Left ventricle myocardium inferior (tissue), 1 donor: ENCODE measurements at regions not wholly inside any gene's neighbourhood (a gene's known extent, or its start where the extent isn't known, plus 50 kb on each side); places are given as distances from the start of the nearest gene placed in this dataset.
"Not testable (repeated sequence)": the region's sequence is repeated elsewhere in the genome, so short reads cannot be mapped to it uniquely, and the experiment has no call there.

ENCODE experiments used
- DNase-seq: peaks from one replicate; pipeline ENCODE4 v3.0.0-alpha.2; 2020
- H3K27ac ChIP-seq: fragments of 200-600 bp; replicated peaks from 2 replicates; pipeline ENCODE4 v1.8.0; 2021
- H3K27me3 ChIP-seq: fragments of 200-600 bp; 2 replicates; pipeline ENCODE4 v1.8.0; 2021; ENCODE audit warnings: low read depth
- H3K36me3 ChIP-seq: fragments of 200-600 bp; 2 replicates; pipeline ENCODE4 v1.8.0; 2021
- H3K4me1 ChIP-seq: fragments of 200-600 bp; 2 replicates; pipeline ENCODE4 v1.8.0; 2021
- H3K4me3 ChIP-seq: fragments of 200-600 bp; 2 replicates; pipeline ENCODE4 v1.8.0; 2021; ENCODE audit warnings: mild to moderate bottlenecking, moderate library complexity
- H3K9me3 ChIP-seq: fragments of 200-600 bp; replicated peaks from 2 replicates; pipeline ENCODE4 v1.8.0; 2021
- CTCF ChIP-seq: fragments of 200-600 bp; IDR thresholded peaks from 2 replicates; pipeline ENCODE4 v1.8.0; 2021; ENCODE audit warnings: antibody characterized with exemption, mild to moderate bottlenecking, borderline replicate concordance
- intact Hi-C: fragments of 100-400 bp; cut with micrococcal nuclease; formaldehyde crosslinking; loops from one replicate; pipeline ENCODE4 v1.11.0; 2022
- donor health status: DM: no; HTN: yes; CAD: no; lungs with severe emphysema.

GRCh38 chr5:4028384-4028783 lies 432.8 kb downstream of the IRX1 start:
- H3K9me3 ChIP-seq, result peaks cover 11% of the 10 kb centered on the region
- intact Hi-C loops, result no loop called here
- H3K27me3 ChIP-seq, result no peaks in the 10 kb centered on the region
- no peak overlapping the region for H3K4me3 ChIP-seq
- TF ChIP-seq CTCF, result no peak
- H3K27ac ChIP-seq, result peak overlapping the region; percentile 56
- DNase-seq, result no peak
- H3K36me3 ChIP-seq, result no peaks in the 10 kb centered on the region
- H3K4me1 ChIP-seq, result peaks cover 11% of the 10 kb centered on the region

GRCh38 chr5:4033546-4033945 lies 437.9 kb downstream of the IRX1 start:
- DNase-seq, H3K4me3 ChIP-seq, H3K4me1 ChIP-seq, intact Hi-C loops, H3K36me3 ChIP-seq, H3K27me3 ChIP-seq, H3K27ac ChIP-seq: not testable (repeated sequence)
- H3K9me3 ChIP-seq, result peaks cover 19% of the 10 kb centered on the region

GRCh38 chr5:4036861-4037260 lies 441.2 kb downstream of the IRX1 start:
- H3K4me1 ChIP-seq, result peaks cover 5% of the 10 kb centered on the region
- H3K36me3 ChIP-seq, result no peaks in the 10 kb centered on the region
- peak overlapping the region; percentile 17 for H3K27ac ChIP-seq
- DNase-seq, result no peak
- intact Hi-C loops, result no loop called here
- TF ChIP-seq CTCF, result no peak
- H3K9me3 ChIP-seq, result peaks cover 9% of the 10 kb centered on the region
- peak overlapping the region; percentile 2 for H3K4me3 ChIP-seq
- no peaks in the 10 kb centered on the region for H3K27me3 ChIP-seq

DNA sequence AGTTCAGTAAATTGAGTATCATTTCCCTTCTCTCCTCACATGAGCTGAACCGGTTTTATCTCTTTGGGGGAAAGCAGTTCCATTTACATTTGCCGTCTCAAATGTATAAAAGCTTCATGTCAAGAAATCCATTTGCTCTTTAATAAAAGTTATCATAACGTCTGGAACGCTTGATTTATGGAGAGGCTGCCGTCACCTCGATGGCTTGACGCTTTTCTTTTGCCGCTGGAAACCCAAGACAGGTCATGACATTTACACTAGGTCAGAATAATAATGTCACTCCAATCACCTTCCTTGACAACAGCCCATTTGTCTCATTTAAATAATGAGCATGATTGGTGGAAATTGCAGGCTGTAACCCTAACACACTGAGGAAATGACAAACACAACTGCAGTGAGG lies 443.4 kb downstream of the IRX1 start:
- Histone ChIP-seq H3K27me3 (no peaks in the 10 kb centered on the region), H3K36me3 (no peaks in the 10 kb centered on the region), H3K4me3 (no peak overlapping the region), H3K4me1 (peaks cover 22% of the 10 kb centered on the region), H3K9me3 (peaks cover 9% of the 10 kb centered on the region), H3K27ac (no peak overlapping the region)
- intact Hi-C loops, result no loop called here
- TF ChIP-seq CTCF, result no peak
- DNase-seq, result no peak

GRCh38 chr5:4042311-4042710 lies 446.7 kb downstream of the IRX1 start:
- no peaks in the 10 kb centered on the region for H3K36me3 ChIP-seq
- peaks cover 22% of the 10 kb centered on the region for H3K4me1 ChIP-seq
- peak overlapping the region; percentile 76 for H3K27ac ChIP-seq
- no peak for TF ChIP-seq CTCF
- H3K27me3 ChIP-seq, result no peaks in the 10 kb centered on the region
- intact Hi-C loops, result no loop called here
- no peak overlapping the region for H3K4me3 ChIP-seq
- no peaks in the 10 kb centered on the region for H3K9me3 ChIP-seq
- no peak for DNase-seq

- Histone ChIP-seq H3K4me3 (no peak overlapping the region), H3K27me3 (no peaks in the 10 kb centered on the region), H3K9me3 (no peaks in the 10 kb centered on the region), H3K36me3 (no peaks in the 10 kb centered on the region), H3K27ac (peak overlapping the region; percentile 76), H3K4me1 (peaks cover 25% of the 10 kb centered on the region)
- TF ChIP-seq CTCF, result no peak
- intact Hi-C loops, result no loop called here
- no peak for DNase-seq
These were observed 447.5 kb downstream of the IRX1 start for GRCh38 chr5:4043135-4043534.
